ENCODE measurements at regions not wholly inside any gene's neighbourhood (a gene's known extent, or its start where the extent isn't known, plus 50 kb on each side); places are given as distances from the start of the nearest gene placed in this dataset.

GRCh38 chr16:26547681-26548080 lies 519.0 kb upstream of the C16orf82 start:
- H3K4me1 ChIP-seq (ENCODE audit: control insufficient read depth in 1 of 2, extremely low read depth in 1 of 2, insufficient read depth in 2 of 2, low read length in 2 of 2) = no peaks in the 10 kb centered on the region
- no peak overlapping the region for H3K27ac Mint-ChIP-seq
- no peak for ATAC-seq (replicated peaks in 1 of 4)
- ChIA-PET CTCF (no interaction called here), POLR2A (no interaction called here)
- WGBS (ENCODE audit: insufficient coverage) = 57% methylated on average over 2 of the region's 2 CpGs
- no peaks in the 10 kb centered on the region for H3K9me3 ChIP-seq
- DNase-seq = no peak
- peaks cover 0 to 2% of the 10 kb centered on the region in 2 donors for H3K27me3 Mint-ChIP-seq
- H3K4me1 Mint-ChIP-seq = no peaks in the 10 kb centered on the region
- H3K36me3 ChIP-seq (ENCODE audit: control insufficient read depth in 2 of 2, extremely low read depth in 1 of 2, insufficient read depth in 1 of 2, low read length in 1 of 2) = no peaks in the 10 kb centered on the region
- no peaks in the 10 kb centered on the region for H3K36me3 Mint-ChIP-seq
- H3K27me3 ChIP-seq (replicated peaks in 1 of 2; ENCODE audit: control insufficient read depth in 2 of 2, extremely low read depth in 1 of 2, insufficient read depth in 2 of 2, low read length in 1 of 2) = peaks cover 0 to 3% of the 10 kb centered on the region in 2 experiments
- no peak overlapping the region for H3K4me3 ChIP-seq (ENCODE audit: control insufficient read depth in 1 of 2, extremely low read depth in 1 of 2, low read length in 1 of 2)
- H3K4me3 Mint-ChIP-seq = no peak overlapping the region
- no peaks in the 10 kb centered on the region for H3K9me3 Mint-ChIP-seq
- no peak overlapping the region for H3K27ac ChIP-seq (ENCODE audit: low read length)

- Histone ChIP-seq H3K9me3 (no peaks in the 10 kb centered on the region), H3K27me3 (replicated peaks in 1 of 2; ENCODE audit: control insufficient read depth in 2 of 2, extremely low read depth in 1 of 2, insufficient read depth in 2 of 2, low read length in 1 of 2) (peaks cover 0 to 6% of the 10 kb centered on the region in 2 experiments), H3K4me3 (ENCODE audit: control insufficient read depth in 1 of 2, extremely low read depth in 1 of 2, low read length in 1 of 2) (no peak overlapping the region), H3K4me1 (ENCODE audit: control insufficient read depth in 1 of 2, extremely low read depth in 1 of 2, insufficient read depth in 2 of 2, low read length in 2 of 2) (no peaks in the 10 kb centered on the region), H3K27ac (ENCODE audit: low read length) (no peak overlapping the region), H3K36me3 (ENCODE audit: control insufficient read depth in 2 of 2, extremely low read depth in 1 of 2, insufficient read depth in 1 of 2, low read length in 1 of 2) (no peaks in the 10 kb centered on the region)
- ChIA-PET POLR2A (no interaction called here), CTCF (no interaction called here)
- no CpG with 5 or more reads among the region's 3 CpGs for WGBS (ENCODE audit: insufficient coverage)
- no peaks in the 10 kb centered on the region for H3K9me3 Mint-ChIP-seq
- no peaks in the 10 kb centered on the region for H3K36me3 Mint-ChIP-seq
- H3K4me1 Mint-ChIP-seq = no peaks in the 10 kb centered on the region
- H3K27me3 Mint-ChIP-seq = peaks cover 2 to 5% of the 10 kb centered on the region in 2 donors
- DNase-seq = no peak
- no peak for ATAC-seq (replicated peaks in 1 of 4)
- H3K4me3 Mint-ChIP-seq = no peak overlapping the region
- H3K27ac Mint-ChIP-seq = no peak overlapping the region
Measured at GRCh38 chr16:26550111-26550610, 516.6 kb upstream of the C16orf82 start.

- Mint-ChIP-seq H3K27ac (no peak overlapping the region), H3K4me3 (no peak overlapping the region), H3K9me3 (no peaks in the 10 kb centered on the region), H3K27me3 (peaks cover 2 to 22% of the 10 kb centered on the region in 2 donors), H3K4me1 (no peaks in the 10 kb centered on the region), H3K36me3 (no peaks in the 10 kb centered on the region)
- no peak overlapping the region for H3K27ac ChIP-seq (ENCODE audit: low read length)
- no CpG with 5 or more reads among the region's 3 CpGs for WGBS (ENCODE audit: insufficient coverage)
- ChIA-PET POLR2A (no interaction called here), CTCF (no interaction called here)
- H3K27me3 ChIP-seq (replicated peaks in 1 of 2; ENCODE audit: control insufficient read depth in 2 of 2, extremely low read depth in 1 of 2, insufficient read depth in 2 of 2, low read length in 1 of 2) = peaks cover 2 to 5% of the 10 kb centered on the region in 2 experiments
- H3K9me3 ChIP-seq = no peaks in the 10 kb centered on the region
- H3K36me3 ChIP-seq (ENCODE audit: control insufficient read depth in 2 of 2, extremely low read depth in 1 of 2, insufficient read depth in 1 of 2, low read length in 1 of 2) = no peaks in the 10 kb centered on the region
- H3K4me3 ChIP-seq (ENCODE audit: control insufficient read depth in 1 of 2, extremely low read depth in 1 of 2, low read length in 1 of 2) = no peak overlapping the region
- ATAC-seq (replicated peaks in 1 of 4) = no peak
- no peaks in the 10 kb centered on the region for H3K4me1 ChIP-seq (ENCODE audit: control insufficient read depth in 1 of 2, extremely low read depth in 1 of 2, insufficient read depth in 2 of 2, low read length in 2 of 2)
- DNase-seq = no peak
Measured at GRCh38 chr16:26554030-26554429, 512.7 kb upstream of the C16orf82 start.

GRCh38 chr16:26561303-26561702 lies 505.4 kb upstream of the C16orf82 start:
- H3K27me3 Mint-ChIP-seq = peaks cover 23 to 42% of the 10 kb centered on the region in 2 donors
- POLR2A ChIA-PET = no interaction called here
- H3K36me3 ChIP-seq (ENCODE audit: control insufficient read depth in 2 of 2, extremely low read depth in 1 of 2, insufficient read depth in 1 of 2, low read length in 1 of 2) = no peaks in the 10 kb centered on the region
- CTCF ChIA-PET = no interaction called here
- DNase-seq = no peak
- H3K27ac Mint-ChIP-seq = no peak overlapping the region
- H3K4me3 Mint-ChIP-seq = no peak overlapping the region
- WGBS (ENCODE audit: insufficient coverage) = 89% methylated on average over 3 of the region's 6 CpGs
- H3K9me3 Mint-ChIP-seq = no peaks in the 10 kb centered on the region
- H3K36me3 Mint-ChIP-seq = no peaks in the 10 kb centered on the region
- no peak for ATAC-seq (replicated peaks in 1 of 4)
- H3K27ac ChIP-seq (ENCODE audit: low read length) = no peak overlapping the region
- no peaks in the 10 kb centered on the region for H3K4me1 Mint-ChIP-seq
- no peak overlapping the region for H3K4me3 ChIP-seq (ENCODE audit: control insufficient read depth in 1 of 2, extremely low read depth in 1 of 2, low read length in 1 of 2)
- peaks cover 0 to 2% of the 10 kb centered on the region in 2 experiments for H3K27me3 ChIP-seq (replicated peaks in 1 of 2; ENCODE audit: control insufficient read depth in 2 of 2, extremely low read depth in 1 of 2, insufficient read depth in 2 of 2, low read length in 1 of 2)
- H3K9me3 ChIP-seq = no peaks in the 10 kb centered on the region
- no peaks in the 10 kb centered on the region for H3K4me1 ChIP-seq (ENCODE audit: control insufficient read depth in 1 of 2, extremely low read depth in 1 of 2, insufficient read depth in 2 of 2, low read length in 2 of 2)

DNA sequence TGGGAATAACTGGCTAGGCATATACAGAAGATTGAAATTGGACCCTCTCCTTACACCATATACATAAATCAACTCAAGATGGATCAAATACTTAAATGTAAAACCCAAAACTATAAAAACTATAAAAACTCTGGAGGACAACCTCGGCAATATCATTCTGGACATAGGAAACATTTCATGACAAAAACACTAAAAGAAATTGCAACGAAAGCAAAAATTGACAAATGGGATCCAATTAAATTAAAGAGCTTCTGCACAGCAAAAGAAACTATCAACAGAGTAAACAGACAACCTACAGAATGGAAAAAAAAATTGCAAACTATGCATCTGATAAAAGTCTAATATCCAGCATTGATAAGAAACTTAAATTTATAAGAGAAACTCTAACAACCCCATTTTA lies 503.7 kb upstream of the C16orf82 start:
- no peaks in the 10 kb centered on the region for H3K9me3 ChIP-seq
- H3K9me3 Mint-ChIP-seq = no peaks in the 10 kb centered on the region
- H3K4me1 ChIP-seq (ENCODE audit: control insufficient read depth in 1 of 2, extremely low read depth in 1 of 2, insufficient read depth in 2 of 2, low read length in 2 of 2) = no peaks in the 10 kb centered on the region
- no peak overlapping the region for H3K27ac ChIP-seq (ENCODE audit: low read length)
- no peak overlapping the region for H3K4me3 ChIP-seq (ENCODE audit: control insufficient read depth in 1 of 2, extremely low read depth in 1 of 2, low read length in 1 of 2)
- ATAC-seq (replicated peaks in 1 of 4) = no peak
- no CpG with 5 or more reads among the region's 2 CpGs for WGBS (ENCODE audit: insufficient coverage)
- POLR2A ChIA-PET = no interaction called here
- no peaks in the 10 kb centered on the region for H3K36me3 Mint-ChIP-seq
- H3K4me3 Mint-ChIP-seq = no peak overlapping the region
- CTCF ChIA-PET = no interaction called here
- peaks cover 23 to 33% of the 10 kb centered on the region in 2 donors for H3K27me3 Mint-ChIP-seq
- no peaks in the 10 kb centered on the region for H3K36me3 ChIP-seq (ENCODE audit: control insufficient read depth in 2 of 2, extremely low read depth in 1 of 2, insufficient read depth in 1 of 2, low read length in 1 of 2)
- DNase-seq = no peak
- no peaks in the 10 kb centered on the region for H3K27me3 ChIP-seq (replicated peaks in 1 of 2; ENCODE audit: control insufficient read depth in 2 of 2, extremely low read depth in 1 of 2, insufficient read depth in 2 of 2, low read length in 1 of 2)
- no peak overlapping the region for H3K27ac Mint-ChIP-seq
- no peaks in the 10 kb centered on the region for H3K4me1 Mint-ChIP-seq

GRCh38 chr16:26567356-26567755 lies 499.4 kb upstream of the C16orf82 start:
- DNase-seq (no peak), ATAC-seq (replicated peaks in 1 of 4) (no peak)
- Histone ChIP-seq H3K36me3 (ENCODE audit: control insufficient read depth in 2 of 2, extremely low read depth in 1 of 2, insufficient read depth in 1 of 2, low read length in 1 of 2) (no peaks in the 10 kb centered on the region), H3K9me3 (no peaks in the 10 kb centered on the region), H3K4me1 (ENCODE audit: control insufficient read depth in 1 of 2, extremely low read depth in 1 of 2, insufficient read depth in 2 of 2, low read length in 2 of 2) (no peaks in the 10 kb centered on the region), H3K27ac (ENCODE audit: low read length) (no peak overlapping the region), H3K27me3 (replicated peaks in 1 of 2; ENCODE audit: control insufficient read depth in 2 of 2, extremely low read depth in 1 of 2, insufficient read depth in 2 of 2, low read length in 1 of 2) (peaks cover 0 to 5% of the 10 kb centered on the region in 2 experiments), H3K4me3 (ENCODE audit: control insufficient read depth in 1 of 2, extremely low read depth in 1 of 2, low read length in 1 of 2) (no peak overlapping the region)
- H3K4me3 Mint-ChIP-seq = no peak overlapping the region
- ChIA-PET POLR2A (no interaction called here), CTCF (no interaction called here)
- H3K27ac Mint-ChIP-seq = no peak overlapping the region
- WGBS (ENCODE audit: insufficient coverage) = 64% methylated on average over 7 of the region's 9 CpGs
- no peaks in the 10 kb centered on the region for H3K9me3 Mint-ChIP-seq
- H3K27me3 Mint-ChIP-seq = peaks cover 6 to 17% of the 10 kb centered on the region in 2 donors
- H3K4me1 Mint-ChIP-seq = no peaks in the 10 kb centered on the region
- H3K36me3 Mint-ChIP-seq = no peaks in the 10 kb centered on the region

GRCh38 chr16:26569793-26570192 lies 496.9 kb upstream of the C16orf82 start:
- H3K36me3 Mint-ChIP-seq = no peaks in the 10 kb centered on the region
- H3K27me3 Mint-ChIP-seq = peaks cover 4 to 8% of the 10 kb centered on the region in 2 donors
- Histone ChIP-seq H3K9me3 (no peaks in the 10 kb centered on the region), H3K4me3 (ENCODE audit: control insufficient read depth in 1 of 2, extremely low read depth in 1 of 2, low read length in 1 of 2) (no peak overlapping the region), H3K27ac (ENCODE audit: low read length) (no peak overlapping the region), H3K4me1 (ENCODE audit: control insufficient read depth in 1 of 2, extremely low read depth in 1 of 2, insufficient read depth in 2 of 2, low read length in 2 of 2) (no peaks in the 10 kb centered on the region), H3K27me3 (replicated peaks in 1 of 2; ENCODE audit: control insufficient read depth in 2 of 2, extremely low read depth in 1 of 2, insufficient read depth in 2 of 2, low read length in 1 of 2) (peaks cover 0 to 5% of the 10 kb centered on the region in 2 experiments), H3K36me3 (ENCODE audit: control insufficient read depth in 2 of 2, extremely low read depth in 1 of 2, insufficient read depth in 1 of 2, low read length in 1 of 2) (no peaks in the 10 kb centered on the region)
- H3K4me1 Mint-ChIP-seq = no peaks in the 10 kb centered on the region
- no peaks in the 10 kb centered on the region for H3K9me3 Mint-ChIP-seq
- ATAC-seq (replicated peaks in 1 of 4) = peak in 1 of 4 experiments; percentile 38
- H3K4me3 Mint-ChIP-seq = no peak overlapping the region
- ChIA-PET POLR2A (no interaction called here), CTCF (no interaction called here)
- H3K27ac Mint-ChIP-seq = no peak overlapping the region
- DNase-seq = peak in 1 of 35 experiments; percentile 15
